MM.1S (cell line): ENCODE measurements at regions not wholly inside any gene's neighbourhood (a gene's known extent, or its start where the extent isn't known, plus 50 kb on each side); places are given as distances from the start of the nearest gene placed in this dataset.

Experiments used
- CTCF ChIP-seq: fragments of 300-600 bp; sonication (generic); IDR thresholded peaks from 2 replicates; pipeline ENCODE4 v1.5.1; 2016; ENCODE audit warnings: antibody characterized with exemption, low read length, mixed read lengths
- EZH2 ChIP-seq: fragments of 300-600 bp; sonication (generic); optimal IDR thresholded peaks from 2 replicates; pipeline ENCODE3; 2017; ENCODE audit warnings: low read depth, mild to moderate bottlenecking, antibody characterized with exemption, low read length, mixed read lengths

GRCh38 chr11:114787126-114787525 lies 108.8 kb downstream of the NXPE2 start:
- TF ChIP-seq CTCF (no peak), EZH2 (no peak)
